PC-3 (cell line): ENCODE measurements at regions not wholly inside any gene's neighbourhood (a gene's known extent, or its start where the extent isn't known, plus 50 kb on each side); places are given as distances from the start of the nearest gene placed in this dataset.

ENCODE experiments used
- ATAC-seq: fragments of 200-7000 bp; cut with Tn5 transposase; 2 replicates; pipeline ENCODE4 v1.9.1; 2020; ENCODE audit warnings: mild to moderate bottlenecking, moderate library complexity
- BruUV-seq: library from RNA; stranded (reverse); fragments of 400-500 nt; replicated peaks from 2 replicates; lab custom pipeline; 2021; lab: Mats Ljungman, UMichigan
- CTCF ChIA-PET: fragments of 300-600 bp; sonication (Branson Sonifier 250); formaldehyde crosslinking; loops from one replicate; lab custom pipeline; 2022; ENCODE audit warnings: antibody characterized with exemption; lab: Charles Lee
- POLR2A ChIA-PET: fragments of 300-600 bp; sonication (Branson Sonifier 250); formaldehyde crosslinking; loops from one replicate; lab custom pipeline; 2022; ENCODE audit warnings: antibody characterized with exemption; ENCODE audit not compliant: unreplicated experiment; lab: Charles Lee
- DNase-seq: peaks from one replicate; pipeline ENCODE4 v3.0.0-alpha.2; 2015
- H2AFZ ChIP-seq: fragments of 300-600 bp; sonication (generic); 2 replicates; pipeline ENCODE4 v1.6.0; 2016; ENCODE audit warnings: antibody characterized with exemption, low read length
- H3F3A ChIP-seq: fragments of 300-600 bp; sonication (generic); one replicate; pipeline ENCODE4 v1.6.0; 2017; ENCODE audit warnings: antibody characterized with exemption, low read length, control low read depth, mild to moderate bottlenecking; ENCODE audit not compliant: unreplicated experiment
- H3K27ac ChIP-seq: fragments of 300-600 bp; sonication (generic); 2 replicates; pipeline ENCODE4 v1.5.1; 2016; ENCODE audit warnings: mild to moderate bottlenecking, low read length
- H3K27me3 ChIP-seq: fragments of 300-600 bp; sonication (generic); 2 replicates; pipeline ENCODE4 v1.6.1; 2016; ENCODE audit warnings: low read length, mixed read lengths
- H3K36me3 ChIP-seq: fragments of 300-600 bp; sonication (generic); 2 replicates; pipeline ENCODE4 v1.6.1; 2016; ENCODE audit warnings: low read depth, mixed run types, low read length, mixed read lengths
- H3K4me1 ChIP-seq: fragments of 300-600 bp; sonication (generic); 2 replicates; pipeline ENCODE4 v1.5.1; 2016; ENCODE audit warnings: low read length; ENCODE audit not compliant: insufficient read depth
- H3K4me2 ChIP-seq: fragments of 300-600 bp; sonication (generic); 2 replicates; pipeline ENCODE4 v1.6.0; 2016; ENCODE audit warnings: low read length
- H3K4me3 ChIP-seq: fragments of 300-600 bp; sonication (generic); 2 replicates; pipeline ENCODE4 v1.5.1; 2016; ENCODE audit warnings: mild to moderate bottlenecking, low read length, mixed read lengths
- H3K79me2 ChIP-seq: fragments of 300-600 bp; sonication (generic); 2 replicates; pipeline ENCODE4 v1.6.1; 2017; ENCODE audit warnings: low read length, mixed read lengths
- H3K9ac ChIP-seq: fragments of 300-600 bp; sonication (generic); 2 replicates; pipeline ENCODE4 v1.6.0; 2016; ENCODE audit warnings: mild to moderate bottlenecking, low read length
- H3K9me2 ChIP-seq: fragments of 300-600 bp; sonication (generic); replicated peaks from 2 replicates; pipeline ENCODE4 v1.6.1; 2016; ENCODE audit warnings: mixed run types, low read length, mixed read lengths
- H3K9me3 ChIP-seq: fragments of 300-600 bp; sonication (generic); 2 replicates; pipeline ENCODE4 v1.6.1; 2016; ENCODE audit warnings: low read length, mixed read lengths
- H4K20me1 ChIP-seq: fragments of 300-600 bp; sonication (generic); 2 replicates; pipeline ENCODE4 v1.6.1; 2016; ENCODE audit warnings: low read length, mixed read lengths
- EZH2 ChIP-seq: fragments of 300-600 bp; sonication (generic); IDR thresholded peaks from one replicate; pipeline ENCODE4 v1.6.1; 2017; ENCODE audit warnings: antibody characterized with exemption, mild to moderate bottlenecking, low read length; ENCODE audit not compliant: unreplicated experiment
- EZH2phosphoT487 ChIP-seq: fragments of 300-600 bp; sonication (generic); IDR thresholded peaks from 2 replicates; pipeline ENCODE4 v1.6.1; 2018; ENCODE audit warnings: mild to moderate bottlenecking, antibody characterized with exemption, low read length, borderline replicate concordance
- intact Hi-C: fragments of 100-400 bp; cut with micrococcal nuclease; formaldehyde crosslinking; loops from 2 replicates; pipeline ENCODE4 v1.9.0; 2023
- TF ChIP-seq, protein P1 (sequence below): fragments of 300-600 bp; sonication (generic); conservative IDR thresholded peaks from 2 replicates; pipeline ENCODE4 v1.5.1; 2017; ENCODE audit warnings: antibody characterized with exemption, low read depth, mild to moderate bottlenecking, low read length

DNA sequence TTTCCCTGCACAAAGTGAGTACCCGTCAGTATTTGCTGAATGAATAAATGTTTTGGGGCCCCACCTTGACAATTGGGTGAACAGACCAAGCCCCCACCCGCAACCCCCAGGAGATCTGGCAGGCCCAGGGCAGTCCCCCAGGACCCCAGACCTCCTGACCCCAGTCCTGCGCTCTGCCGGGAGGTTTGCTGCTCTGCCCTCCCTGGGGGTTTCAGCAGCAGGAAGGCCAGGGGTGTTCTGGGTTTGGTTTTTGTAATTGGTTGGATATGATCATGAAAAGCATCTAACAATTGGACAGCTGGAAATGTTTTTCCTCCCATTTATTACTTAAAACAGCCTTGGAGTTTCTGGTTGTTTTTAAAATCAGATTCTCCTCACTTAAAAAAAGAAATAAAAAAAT is 193.8 kb downstream of the URI1 start:
- Histone ChIP-seq H3K79me2 (no peaks in the 10 kb centered on the region), H3K9ac (no peak overlapping the region), H3K4me1 (no peaks in the 10 kb centered on the region), H3K9me2 (no peaks in the 10 kb centered on the region), H3K36me3 (no peaks in the 10 kb centered on the region), H3K27ac (no peak overlapping the region), H3F3A (no peaks in the 10 kb centered on the region), H4K20me1 (no peaks in the 10 kb centered on the region), H3K9me3 (no peaks in the 10 kb centered on the region), H3K4me3 (no peak overlapping the region), H3K27me3 (peaks cover 13% of the 10 kb centered on the region; the same call in 1 of the 2 replicates), H2AFZ (no peak overlapping the region), H3K4me2 (no peak overlapping the region)
- POLR2A ChIA-PET = no interaction called here
- CTCF ChIA-PET = no interaction called here
- intact Hi-C loops = no loop called here
- ATAC-seq = no peak
- TF ChIP-seq EZH2 = no peak
- TF ChIP-seq, protein P1, sequence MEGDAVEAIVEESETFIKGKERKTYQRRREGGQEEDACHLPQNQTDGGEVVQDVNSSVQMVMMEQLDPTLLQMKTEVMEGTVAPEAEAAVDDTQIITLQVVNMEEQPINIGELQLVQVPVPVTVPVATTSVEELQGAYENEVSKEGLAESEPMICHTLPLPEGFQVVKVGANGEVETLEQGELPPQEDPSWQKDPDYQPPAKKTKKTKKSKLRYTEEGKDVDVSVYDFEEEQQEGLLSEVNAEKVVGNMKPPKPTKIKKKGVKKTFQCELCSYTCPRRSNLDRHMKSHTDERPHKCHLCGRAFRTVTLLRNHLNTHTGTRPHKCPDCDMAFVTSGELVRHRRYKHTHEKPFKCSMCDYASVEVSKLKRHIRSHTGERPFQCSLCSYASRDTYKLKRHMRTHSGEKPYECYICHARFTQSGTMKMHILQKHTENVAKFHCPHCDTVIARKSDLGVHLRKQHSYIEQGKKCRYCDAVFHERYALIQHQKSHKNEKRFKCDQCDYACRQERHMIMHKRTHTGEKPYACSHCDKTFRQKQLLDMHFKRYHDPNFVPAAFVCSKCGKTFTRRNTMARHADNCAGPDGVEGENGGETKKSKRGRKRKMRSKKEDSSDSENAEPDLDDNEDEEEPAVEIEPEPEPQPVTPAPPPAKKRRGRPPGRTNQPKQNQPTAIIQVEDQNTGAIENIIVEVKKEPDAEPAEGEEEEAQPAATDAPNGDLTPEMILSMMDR = no peak
- no peak for TF ChIP-seq EZH2phosphoT487
- no peak for DNase-seq
- BruUV-seq = no TSS peak

DNA sequence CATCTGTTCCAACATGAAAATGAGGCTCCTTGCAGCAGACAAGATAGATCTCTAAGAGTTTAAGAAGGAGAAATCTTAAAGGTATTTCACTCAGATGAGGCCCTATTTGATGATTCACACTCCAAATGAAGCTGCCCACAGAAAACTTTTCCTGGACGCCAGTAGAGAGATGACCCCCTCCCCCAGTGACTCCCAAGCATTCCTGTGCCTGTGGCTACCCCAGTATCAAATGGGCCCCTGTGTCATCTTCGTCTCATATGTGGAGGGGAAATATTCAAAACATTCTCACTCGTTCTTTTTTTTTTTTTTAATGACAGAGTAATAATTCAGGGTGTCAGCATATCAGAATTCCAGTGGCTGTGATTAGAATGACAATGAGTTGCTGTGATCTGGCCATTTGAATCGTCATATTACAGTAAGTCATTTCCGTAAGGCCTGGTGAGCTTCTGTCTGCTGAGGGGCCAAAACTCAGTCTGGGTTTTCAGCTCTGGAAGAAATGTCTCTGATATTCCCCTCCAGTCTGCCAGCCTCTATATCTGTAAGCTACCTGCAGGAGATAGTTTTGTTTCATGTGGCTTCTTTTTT is 194.7 kb downstream of the URI1 start:
- H3K27me3 ChIP-seq = peaks cover 13% of the 10 kb centered on the region; the same call in 1 of the 2 replicates
- no peaks in the 10 kb centered on the region for H3K36me3 ChIP-seq
- H3K4me1 ChIP-seq = no peaks in the 10 kb centered on the region
- no peak overlapping the region for H3K4me3 ChIP-seq
- H3K27ac ChIP-seq = no peak overlapping the region
- TF ChIP-seq EZH2phosphoT487 (no peak), EZH2 (no peak)
- TF ChIP-seq, protein P1 = no peak
- DNase-seq = no peak
- ATAC-seq = no peak
- ChIA-PET CTCF (no interaction called here), POLR2A (no interaction called here)
- no peaks in the 10 kb centered on the region for H3K9me2 ChIP-seq
- no peaks in the 10 kb centered on the region for H3F3A ChIP-seq
- no peaks in the 10 kb centered on the region for H3K9me3 ChIP-seq
- intact Hi-C loops = no loop called here
- H2AFZ ChIP-seq = no peak overlapping the region
- BruUV-seq = no TSS peak
- no peaks in the 10 kb centered on the region for H3K79me2 ChIP-seq
- no peak overlapping the region for H3K4me2 ChIP-seq
- no peaks in the 10 kb centered on the region for H4K20me1 ChIP-seq
- H3K9ac ChIP-seq = no peak overlapping the region

DNA sequence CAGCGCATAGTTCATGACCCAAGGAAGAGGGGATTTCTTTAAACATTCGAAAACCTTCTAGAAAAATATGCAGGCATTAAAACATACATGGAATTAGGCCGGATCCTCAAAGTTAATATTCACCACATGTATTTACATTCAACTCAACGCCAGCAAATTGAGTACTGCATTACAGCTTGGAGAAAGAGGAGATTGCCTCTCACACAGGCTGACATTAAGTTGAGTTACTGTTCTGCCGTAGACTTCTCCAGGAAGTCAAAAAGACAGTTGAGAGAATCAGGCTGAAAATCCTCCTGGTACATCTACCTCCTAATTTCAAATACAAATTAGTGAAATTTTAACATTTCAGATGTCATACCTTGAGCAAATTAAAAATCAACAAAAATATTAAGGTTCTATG is 195.7 kb downstream of the URI1 start:
- Histone ChIP-seq H3K27me3 (peaks cover 13% of the 10 kb centered on the region; the same call in 1 of the 2 replicates), H3K27ac (no peak overlapping the region), H3K9me3 (no peaks in the 10 kb centered on the region), H4K20me1 (no peaks in the 10 kb centered on the region), H3K4me1 (no peaks in the 10 kb centered on the region), H3K4me2 (no peak overlapping the region), H3K9ac (no peak overlapping the region), H2AFZ (no peak overlapping the region), H3K36me3 (no peaks in the 10 kb centered on the region), H3K4me3 (no peak overlapping the region), H3F3A (no peaks in the 10 kb centered on the region), H3K9me2 (no peaks in the 10 kb centered on the region), H3K79me2 (no peaks in the 10 kb centered on the region)
- POLR2A ChIA-PET = no interaction called here
- DNase-seq = no peak
- BruUV-seq = no TSS peak
- ATAC-seq = no peak
- no peak for TF ChIP-seq EZH2
- TF ChIP-seq, protein P1 = no peak
- TF ChIP-seq EZH2phosphoT487 = no peak
- CTCF ChIA-PET = no interaction called here
- intact Hi-C loops = no loop called here
